ENCODE measurements at regions not wholly inside any gene's neighbourhood (a gene's known extent, or its start where the extent isn't known, plus 50 kb on each side); places are given as distances from the start of the nearest gene placed in this dataset.

DNA sequence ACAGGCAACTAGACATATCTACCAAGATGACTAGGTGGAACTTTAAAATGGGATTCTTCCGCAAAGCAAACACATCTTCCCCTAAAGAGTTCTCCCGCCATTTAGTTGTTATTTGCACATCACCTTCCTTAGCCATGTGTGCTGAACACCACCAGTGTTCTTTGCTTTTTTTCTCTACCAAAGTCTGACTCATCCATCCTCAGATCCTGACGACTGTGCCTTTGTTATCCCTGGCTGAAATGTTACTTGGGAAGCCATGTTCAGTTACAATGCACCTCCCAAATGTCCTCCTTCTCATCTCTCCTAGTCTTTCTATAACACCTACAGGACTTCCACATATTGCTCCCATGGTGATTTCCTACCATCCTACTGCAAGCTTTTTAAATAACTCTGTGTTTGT is 593.5 kb upstream of the ARID1B start:
- WGBS (ENCODE audit: insufficient coverage): 74% methylated on average over 3 of the region's 3 CpGs
- no peak for DNase-seq (ENCODE audit: low read depth in 4 of 6, low spot score in 6 of 6)
- Histone ChIP-seq H3K27me3 (ENCODE audit: control insufficient read depth, insufficient read depth, low read length) (no peaks in the 10 kb centered on the region), H3K27ac (ENCODE audit: low read depth, low read length) (no peak overlapping the region), H3K4me1 (ENCODE audit: control insufficient read depth, insufficient read depth, low read length) (no peaks in the 10 kb centered on the region), H3K9me3 (ENCODE audit: control insufficient read depth, insufficient read depth, low read length) (no peaks in the 10 kb centered on the region), H3K36me3 (ENCODE audit: control insufficient read depth, insufficient read depth, low read length) (no peaks in the 10 kb centered on the region), H3K4me3 (ENCODE audit: low read depth, low read length) (no peak overlapping the region)

DNA sequence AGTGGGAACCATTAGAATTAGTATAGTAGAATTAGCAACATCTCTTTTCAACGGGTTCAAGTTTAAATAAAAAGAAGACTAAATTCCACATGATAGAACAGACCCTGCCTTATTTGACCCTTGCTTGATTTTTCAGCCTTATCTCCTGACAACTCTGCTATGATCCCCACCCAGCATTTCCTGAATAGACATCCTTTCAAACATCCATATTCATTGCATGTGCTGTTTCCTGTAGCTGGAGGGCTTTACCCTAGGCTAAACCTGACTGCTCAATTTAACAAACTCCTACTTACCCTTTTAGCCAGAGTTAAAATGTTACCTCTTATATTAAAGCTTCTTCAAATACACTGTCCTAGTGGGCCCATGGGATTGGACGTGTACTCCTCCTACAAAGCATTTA is 594.8 kb upstream of the ARID1B start:
- H3K27me3 ChIP-seq (ENCODE audit: control insufficient read depth, insufficient read depth, low read length): no peaks in the 10 kb centered on the region
- H3K4me3 ChIP-seq (ENCODE audit: low read depth, low read length): no peak overlapping the region
- DNase-seq (ENCODE audit: low read depth in 4 of 6, low spot score in 6 of 6): no peak
- H3K9me3 ChIP-seq (ENCODE audit: control insufficient read depth, insufficient read depth, low read length): no peaks in the 10 kb centered on the region
- H3K4me1 ChIP-seq (ENCODE audit: control insufficient read depth, insufficient read depth, low read length): no peaks in the 10 kb centered on the region
- WGBS (ENCODE audit: insufficient coverage): no CpG with 5 or more reads among the region's 2 CpGs
- no peak overlapping the region for H3K27ac ChIP-seq (ENCODE audit: low read depth, low read length)
- H3K36me3 ChIP-seq (ENCODE audit: control insufficient read depth, insufficient read depth, low read length): no peaks in the 10 kb centered on the region

DNA sequence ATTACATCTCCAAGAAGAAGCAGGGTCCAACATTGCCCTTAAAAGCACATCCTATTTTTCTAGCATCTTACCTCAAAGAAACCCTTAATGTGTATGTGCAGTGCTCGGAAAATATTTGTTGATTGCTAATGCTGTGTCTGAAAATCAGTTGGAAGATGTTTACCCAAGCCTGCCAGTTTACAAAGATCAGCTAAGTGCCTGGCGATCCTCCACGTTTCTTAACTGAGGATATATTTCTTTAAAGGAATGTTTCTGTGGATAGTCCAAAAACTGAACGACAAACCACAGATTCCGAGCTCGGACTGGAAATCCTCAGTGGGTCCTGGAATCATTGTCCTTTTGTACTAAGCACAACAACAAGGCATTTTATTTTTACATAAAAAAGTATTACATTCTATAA is 595.7 kb upstream of the ARID1B start:
- DNase-seq (ENCODE audit: low read depth in 4 of 6, low spot score in 6 of 6): no peak
- Histone ChIP-seq H3K27me3 (ENCODE audit: control insufficient read depth, insufficient read depth, low read length) (no peaks in the 10 kb centered on the region), H3K27ac (ENCODE audit: low read depth, low read length) (no peak overlapping the region), H3K4me3 (ENCODE audit: low read depth, low read length) (no peak overlapping the region), H3K9me3 (ENCODE audit: control insufficient read depth, insufficient read depth, low read length) (no peaks in the 10 kb centered on the region), H3K4me1 (ENCODE audit: control insufficient read depth, insufficient read depth, low read length) (no peaks in the 10 kb centered on the region), H3K36me3 (ENCODE audit: control insufficient read depth, insufficient read depth, low read length) (no peaks in the 10 kb centered on the region)
- WGBS (ENCODE audit: insufficient coverage): no CpG with 5 or more reads among the region's 6 CpGs

- 26% methylated on average over 11 of the region's 12 CpGs for WGBS (ENCODE audit: insufficient coverage)
- Histone ChIP-seq H3K4me3 (ENCODE audit: low read depth, low read length) (no peak overlapping the region), H3K36me3 (ENCODE audit: control insufficient read depth, insufficient read depth, low read length) (no peaks in the 10 kb centered on the region), H3K27ac (ENCODE audit: low read depth, low read length) (no peak overlapping the region), H3K4me1 (ENCODE audit: control insufficient read depth, insufficient read depth, low read length) (peaks cover 4% of the 10 kb centered on the region), H3K9me3 (ENCODE audit: control insufficient read depth, insufficient read depth, low read length) (no peaks in the 10 kb centered on the region), H3K27me3 (ENCODE audit: control insufficient read depth, insufficient read depth, low read length) (no peaks in the 10 kb centered on the region)
- DNase-seq (ENCODE audit: low read depth in 4 of 6, low spot score in 6 of 6): peak in 3 of 6 donors; percentile 27 to 92 (median 71)
These were observed 601.2 kb upstream of the ARID1B start for GRCh38 chr6:156175971-156176421.

DNA sequence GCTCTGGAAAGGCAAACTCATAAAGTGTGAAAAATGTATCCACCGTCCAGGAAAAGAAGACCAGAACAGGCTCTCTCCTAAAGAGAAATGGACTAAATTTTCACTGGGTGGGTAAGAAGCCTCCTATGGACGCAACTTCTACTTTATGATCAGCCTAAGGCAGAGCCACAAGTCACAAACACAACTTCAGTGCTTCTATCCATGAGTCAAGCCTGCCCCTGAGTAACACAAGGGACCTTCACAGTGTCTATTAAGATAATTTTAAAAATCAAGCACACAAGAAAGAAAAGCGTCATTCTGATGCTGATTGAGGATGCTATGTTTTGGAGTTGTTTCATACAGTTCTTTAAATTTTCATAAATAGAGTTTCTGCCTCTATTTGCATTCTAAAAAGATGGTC is 601.7 kb upstream of the ARID1B start:
- Histone ChIP-seq H3K4me3 (ENCODE audit: low read depth, low read length) (no peak overlapping the region), H3K27me3 (ENCODE audit: control insufficient read depth, insufficient read depth, low read length) (no peaks in the 10 kb centered on the region), H3K27ac (ENCODE audit: low read depth, low read length) (no peak overlapping the region), H3K36me3 (ENCODE audit: control insufficient read depth, insufficient read depth, low read length) (no peaks in the 10 kb centered on the region), H3K4me1 (ENCODE audit: control insufficient read depth, insufficient read depth, low read length) (peaks cover 4% of the 10 kb centered on the region), H3K9me3 (ENCODE audit: control insufficient read depth, insufficient read depth, low read length) (no peaks in the 10 kb centered on the region)
- 0% methylated on average over 1 of the region's 3 CpGs for WGBS (ENCODE audit: insufficient coverage)
- no peak for DNase-seq (ENCODE audit: low read depth in 4 of 6, low spot score in 6 of 6)

GRCh38 chr6:156174031-156174890 is 602.9 kb upstream of the ARID1B start:
- no peak overlapping the region for H3K4me3 ChIP-seq (ENCODE audit: low read depth, low read length)
- H3K27me3 ChIP-seq (ENCODE audit: control insufficient read depth, insufficient read depth, low read length): no peaks in the 10 kb centered on the region
- H3K27ac ChIP-seq (ENCODE audit: low read depth, low read length): no peak overlapping the region
- peaks cover 4% of the 10 kb centered on the region for H3K4me1 ChIP-seq (ENCODE audit: control insufficient read depth, insufficient read depth, low read length)
- no peaks in the 10 kb centered on the region for H3K9me3 ChIP-seq (ENCODE audit: control insufficient read depth, insufficient read depth, low read length)
- H3K36me3 ChIP-seq (ENCODE audit: control insufficient read depth, insufficient read depth, low read length): no peaks in the 10 kb centered on the region
- DNase-seq (ENCODE audit: low read depth in 4 of 6, low spot score in 6 of 6): no peak
- WGBS (ENCODE audit: insufficient coverage): 95% methylated on average over 4 of the region's 11 CpGs

- Histone ChIP-seq H3K36me3 (ENCODE audit: control insufficient read depth, insufficient read depth, low read length) (no peaks in the 10 kb centered on the region), H3K27me3 (ENCODE audit: control insufficient read depth, insufficient read depth, low read length) (no peaks in the 10 kb centered on the region), H3K27ac (ENCODE audit: low read depth, low read length) (no peak overlapping the region), H3K4me3 (ENCODE audit: low read depth, low read length) (no peak overlapping the region), H3K4me1 (ENCODE audit: control insufficient read depth, insufficient read depth, low read length) (peaks cover 8% of the 10 kb centered on the region), H3K9me3 (ENCODE audit: control insufficient read depth, insufficient read depth, low read length) (no peaks in the 10 kb centered on the region)
- WGBS (ENCODE audit: insufficient coverage): no CpG with 5 or more reads among the region's 1 CpG
- DNase-seq (ENCODE audit: low read depth in 4 of 6, low spot score in 6 of 6): no peak
These were observed 607.8 kb upstream of the ARID1B start for GRCh38 chr6:156169371-156169770.

DNA sequence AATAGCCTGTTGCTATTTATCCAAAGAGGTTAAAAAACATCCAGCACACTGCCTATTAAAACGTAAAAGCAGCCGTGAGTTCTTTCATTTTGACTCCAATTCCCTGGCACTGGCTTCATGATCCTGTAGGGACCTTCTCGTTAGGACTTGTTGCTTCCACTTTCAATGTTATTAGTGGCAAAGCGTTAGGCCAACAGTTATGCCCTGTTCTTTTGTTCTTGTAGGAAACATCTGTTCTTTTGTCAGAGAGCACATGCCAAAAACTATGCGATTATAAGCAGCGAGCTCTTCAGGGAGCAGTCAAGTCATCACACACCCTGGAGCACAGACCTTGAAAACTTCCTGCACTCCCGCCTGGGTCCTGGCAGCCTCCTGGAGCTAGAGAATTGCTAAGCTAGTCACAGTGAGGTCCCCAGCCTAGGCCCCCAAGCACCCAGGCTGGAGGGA is 609.5 kb upstream of the ARID1B start:
- Histone ChIP-seq H3K4me3 (ENCODE audit: low read depth, low read length) (no peak overlapping the region), H3K27ac (ENCODE audit: low read depth, low read length) (peak overlapping the region; percentile 83), H3K36me3 (ENCODE audit: control insufficient read depth, insufficient read depth, low read length) (no peaks in the 10 kb centered on the region), H3K27me3 (ENCODE audit: control insufficient read depth, insufficient read depth, low read length) (no peaks in the 10 kb centered on the region), H3K9me3 (ENCODE audit: control insufficient read depth, insufficient read depth, low read length) (no peaks in the 10 kb centered on the region), H3K4me1 (ENCODE audit: control insufficient read depth, insufficient read depth, low read length) (peaks cover 8% of the 10 kb centered on the region)
- DNase-seq (ENCODE audit: low read depth in 4 of 6, low spot score in 6 of 6): peak in 1 of 6 donors; percentile 71
- WGBS (ENCODE audit: insufficient coverage): 35% methylated on average over 7 of the region's 7 CpGs

- H3K9me3 ChIP-seq (ENCODE audit: control insufficient read depth, insufficient read depth, low read length): no peaks in the 10 kb centered on the region
- peaks cover 8% of the 10 kb centered on the region for H3K4me1 ChIP-seq (ENCODE audit: control insufficient read depth, insufficient read depth, low read length)
- WGBS (ENCODE audit: insufficient coverage): 46% methylated on average over 5 of the region's 7 CpGs
- no peaks in the 10 kb centered on the region for H3K36me3 ChIP-seq (ENCODE audit: control insufficient read depth, insufficient read depth, low read length)
- H3K27ac ChIP-seq (ENCODE audit: low read depth, low read length): peak overlapping the region; percentile 83
- no peaks in the 10 kb centered on the region for H3K27me3 ChIP-seq (ENCODE audit: control insufficient read depth, insufficient read depth, low read length)
- no peak overlapping the region for H3K4me3 ChIP-seq (ENCODE audit: low read depth, low read length)
- DNase-seq (ENCODE audit: low read depth in 4 of 6, low spot score in 6 of 6): peak in 1 of 6 donors; percentile 63
These were observed 610.1 kb upstream of the ARID1B start for GRCh38 chr6:156167016-156167624.

DNA sequence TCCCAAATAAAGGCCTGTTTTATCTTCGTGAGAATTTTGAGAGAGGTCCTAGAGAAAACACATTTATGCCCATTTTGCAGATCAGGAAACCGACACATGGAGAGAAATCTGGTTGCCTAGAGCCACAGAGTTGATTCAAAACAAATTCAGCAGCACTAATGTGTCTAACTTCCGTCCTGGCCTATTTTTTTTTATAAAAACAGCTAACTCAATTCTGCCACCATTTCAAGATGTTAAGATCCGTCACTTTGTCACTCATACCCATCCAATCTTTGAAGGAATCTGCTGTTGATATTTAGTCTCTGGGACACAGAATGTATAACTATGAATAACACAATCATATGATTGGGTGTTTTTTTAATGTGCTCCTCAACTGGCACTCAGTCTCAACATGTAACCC is 611.1 kb upstream of the ARID1B start:
- Histone ChIP-seq H3K27ac (ENCODE audit: low read depth, low read length) (no peak overlapping the region), H3K27me3 (ENCODE audit: control insufficient read depth, insufficient read depth, low read length) (no peaks in the 10 kb centered on the region), H3K9me3 (ENCODE audit: control insufficient read depth, insufficient read depth, low read length) (no peaks in the 10 kb centered on the region), H3K4me3 (ENCODE audit: low read depth, low read length) (no peak overlapping the region), H3K36me3 (ENCODE audit: control insufficient read depth, insufficient read depth, low read length) (no peaks in the 10 kb centered on the region), H3K4me1 (ENCODE audit: control insufficient read depth, insufficient read depth, low read length) (peaks cover 8% of the 10 kb centered on the region)
- WGBS (ENCODE audit: insufficient coverage): no CpG with 5 or more reads among the region's 4 CpGs
- no peak for DNase-seq (ENCODE audit: low read depth in 4 of 6, low spot score in 6 of 6)
